HepG2 (cell line): ENCODE measurements at regions not wholly inside any gene's neighbourhood (a gene's known extent, or its start where the extent isn't known, plus 50 kb on each side); places are given as distances from the start of the nearest gene placed in this dataset.

Source experiments
- ATAC-seq: fragments of 200-7000 bp; cut with Tn5 transposase; 3 replicates; pipeline ENCODE4 v1.9.1; 2020; ENCODE audit warnings: mild to moderate bottlenecking, moderate library complexity
- BruUV-seq: library from RNA; stranded (reverse); fragments of 400-500 nt; replicated peaks from 2 replicates; lab custom pipeline; 2021; lab: Mats Ljungman, UMichigan
- CTCF ChIA-PET: fragments of 300-600 bp; formaldehyde crosslinking; extraction: SDS; loops from one replicate; lab custom pipeline; 2021; ENCODE audit warnings: low total read pairs, inconsistent platforms, low intra/inter-chr PET ratio; lab: Yijun Ruan, JAX
- POLR2A ChIA-PET: fragments of 350-600 bp; sonication (Branson Sonifier 250); formaldehyde crosslinking; loops from one replicate; lab custom pipeline; 2020; ENCODE audit warnings: antibody characterized with exemption, inconsistent platforms; lab: Yijun Ruan, JAX
- DNase-seq: peaks from one replicate; pipeline ENCODE4 v3.0.0-alpha.2; 2015; ENCODE audit warnings: low spot score
- FAIRE-seq: peaks from 3 replicates; lab custom pipeline; 2011; peaks lifted over from hg19 to GRCh38; lab: Jason Lieb, UNC
- H2AFZ ChIP-seq: one replicate; pipeline ENCODE4 v1.6.1; 2011; ENCODE audit warnings: low read length, inconsistent platforms
- H3K27ac ChIP-seq: fragments of 300-600 bp; 3 replicates; pipeline ENCODE4 v1.8.0; 2011; ENCODE audit warnings: mixed run types, mild to moderate bottlenecking, mixed read lengths, low read length, inconsistent platforms; ENCODE audit not compliant: insufficient read depth; ENCODE audit errors: extremely low read length
- H3K27me3 ChIP-seq, 2 experiments: fragments of 200-600 bp in 1 of 2; 2 replicates in 1 of 2; 3 replicates in 1 of 2; pipeline versions ENCODE4 v1.6.0 to v1.8.0; 2011; ENCODE audit warnings: low read length in 2 of 2, mild to moderate bottlenecking in 2 of 2, moderate library complexity in 2 of 2, inconsistent platforms in 1 of 2; ENCODE audit not compliant: insufficient read depth in 2 of 2, control insufficient read depth in 1 of 2
- H3K36me3 ChIP-seq, 2 experiments: fragments of 200-600 bp in 1 of 2; replicated peaks in 1 of 2; 2 replicates in 1 of 2; 3 replicates in 1 of 2; pipeline versions ENCODE4 v1.5.1 to v1.8.0; 2011; ENCODE audit warnings: low read length in 2 of 2, inconsistent platforms in 1 of 2; ENCODE audit not compliant: insufficient read depth in 2 of 2, control insufficient read depth in 1 of 2
- H3K4me1 ChIP-seq: 2 replicates; pipeline ENCODE4 v1.5.1; 2012; ENCODE audit warnings: low read length, inconsistent platforms; ENCODE audit not compliant: insufficient read depth
- H3K4me2 ChIP-seq: 2 replicates; pipeline ENCODE4 v1.6.0; 2011; ENCODE audit warnings: low read depth, low read length, inconsistent platforms
- H3K4me3 ChIP-seq, 3 experiments: fragments of 200-600 bp in 1 of 3; sonication (generic), shearing (Covaris generic) in 1 of 3; replicated peaks in 1 of 3; 2 replicates each; pipeline ENCODE4 v1.5.1; 2011 to 2016; ENCODE audit warnings: low read length in 3 of 3, inconsistent platforms in 2 of 3, low read depth in 2 of 3, mild to moderate bottlenecking in 2 of 3, control low read depth in 1 of 3, mixed read lengths in 1 of 3; ENCODE audit not compliant: insufficient read depth in 1 of 3
- H3K79me2 ChIP-seq: one replicate; pipeline ENCODE4 v1.6.1; 2011; ENCODE audit warnings: low read length, inconsistent platforms; ENCODE audit not compliant: insufficient read depth
- H3K9ac ChIP-seq: 2 replicates; pipeline ENCODE4 v1.6.0; 2011; ENCODE audit warnings: mild to moderate bottlenecking, low read depth, low read length, inconsistent platforms; ENCODE audit not compliant: insufficient read depth
- H3K9me3 ChIP-seq: 2 replicates; pipeline ENCODE4 v1.5.1; 2012; ENCODE audit warnings: mild to moderate bottlenecking, low read length
- H4K20me1 ChIP-seq: 2 replicates; pipeline ENCODE4 v1.6.0; 2011; ENCODE audit warnings: inconsistent platforms, mild to moderate bottlenecking, low read length, moderate library complexity; ENCODE audit not compliant: insufficient read depth
- BATF2 ChIP-seq: sonication (generic); formaldehyde crosslinking; IDR thresholded peaks from 2 replicates; pipeline ENCODE4 v1.8.0; 2022; ENCODE audit warnings: mild to moderate bottlenecking, missing genetic modification reagents, moderate library complexity
- CSRNP1 ChIP-seq: sonication (generic); formaldehyde crosslinking; IDR thresholded peaks from 2 replicates; pipeline ENCODE4 v1.8.1; 2023; ENCODE audit warnings: mild to moderate bottlenecking, missing genetic modification reagents
- FOXA1 ChIP-seq, 2 experiments: fragments of 450-650 bp in 1 of 2; sonication (generic) in 1 of 2; formaldehyde crosslinking in 1 of 2; IDR thresholded peaks; 2 replicates each; pipeline versions ENCODE4 v1.4.0 to v1.6.1; 2016 to 2020; ENCODE audit warnings: missing genetic modification reagents in 1 of 2
- FOXK1 ChIP-seq: sonication (generic); formaldehyde crosslinking; IDR thresholded peaks from 2 replicates; pipeline ENCODE4 v1.4.0; 2020; ENCODE audit warnings: low read depth, missing genetic modification reagents, borderline replicate concordance
- SOX5 ChIP-seq: IDR thresholded peaks from 2 replicates; pipeline ENCODE4 v1.6.1; 2016; ENCODE audit warnings: borderline replicate concordance
- ZNF205 ChIP-seq: IDR thresholded peaks from 2 replicates; pipeline ENCODE4 v1.6.1; 2018; ENCODE audit warnings: missing biosample characterization, missing genetic modification reagents
- ZNF264 ChIP-seq: sonication (generic); formaldehyde crosslinking; IDR thresholded peaks from 2 replicates; pipeline ENCODE4 v1.4.0; 2020; ENCODE audit warnings: missing genetic modification reagents
- ZZZ3 ChIP-seq: sonication (generic); formaldehyde crosslinking; IDR thresholded peaks from 2 replicates; pipeline ENCODE4 v1.4.0; 2020; ENCODE audit warnings: missing genetic modification reagents, mild to moderate bottlenecking, borderline replicate concordance
- WGBS: methylation state at CpG from one replicate; pipeline ENCODE4 v1.1.6; 2017; ENCODE audit warnings: low lambda C conversion rate; 5-methylcytosine and 5-hydroxymethylcytosine counted together
- in situ Hi-C: cut with HindIII; loops from 2 replicates; pipeline ENCODE4 v1.10.0; 2017; ENCODE audit warnings: low pct_unique_long_range_greater_than_20kb; ENCODE audit not compliant: extremely low pct_ligation_motif_present
- intact Hi-C: fragments of 100-400 bp; cut with micrococcal nuclease; formaldehyde crosslinking; loops from one replicate; pipeline ENCODE4 v1.10.0; 2022; ENCODE audit not compliant: unreplicated experiment
- TF ChIP-seq, protein P1 (sequence below): sonication (generic); formaldehyde crosslinking; IDR thresholded peaks from 2 replicates; pipeline ENCODE4 v1.8.0; 2022; ENCODE audit warnings: missing genetic modification reagents, mild to moderate bottlenecking, moderate library complexity, borderline replicate concordance
- TF ChIP-seq, protein P2 (sequence below): sonication (generic); formaldehyde crosslinking; IDR thresholded peaks from 2 replicates; pipeline ENCODE4 v1.9.0; 2022; ENCODE audit warnings: low read depth, missing genetic modification reagents

GRCh38 chr3:73213896-73214295 lies 152.4 kb downstream of the EBLN2 start:
- Histone ChIP-seq H3K27me3 (no peaks in the 10 kb centered on the region), H4K20me1 (no peaks in the 10 kb centered on the region), H2AFZ (no peak overlapping the region), H3K4me1 (no peaks in the 10 kb centered on the region), H3K79me2 (no peaks in the 10 kb centered on the region), H3K4me3 (no peak overlapping the region), H3K9ac (no peak overlapping the region), H3K36me3 (no peaks in the 10 kb centered on the region), H3K27ac (no peak overlapping the region), H3K9me3 (no peaks in the 10 kb centered on the region), H3K4me2 (no peak overlapping the region)
- ATAC-seq = no peak
- BruUV-seq = no TSS peak
- DNase-seq = no peak
- WGBS = 0% methylated on average over 1 of the region's 1 CpG
- intact Hi-C loops (no loop called here), in situ Hi-C loops (no loop called here)
- FAIRE-seq = no peak
- POLR2A ChIA-PET = no interaction called here
- TF ChIP-seq, protein P1, sequence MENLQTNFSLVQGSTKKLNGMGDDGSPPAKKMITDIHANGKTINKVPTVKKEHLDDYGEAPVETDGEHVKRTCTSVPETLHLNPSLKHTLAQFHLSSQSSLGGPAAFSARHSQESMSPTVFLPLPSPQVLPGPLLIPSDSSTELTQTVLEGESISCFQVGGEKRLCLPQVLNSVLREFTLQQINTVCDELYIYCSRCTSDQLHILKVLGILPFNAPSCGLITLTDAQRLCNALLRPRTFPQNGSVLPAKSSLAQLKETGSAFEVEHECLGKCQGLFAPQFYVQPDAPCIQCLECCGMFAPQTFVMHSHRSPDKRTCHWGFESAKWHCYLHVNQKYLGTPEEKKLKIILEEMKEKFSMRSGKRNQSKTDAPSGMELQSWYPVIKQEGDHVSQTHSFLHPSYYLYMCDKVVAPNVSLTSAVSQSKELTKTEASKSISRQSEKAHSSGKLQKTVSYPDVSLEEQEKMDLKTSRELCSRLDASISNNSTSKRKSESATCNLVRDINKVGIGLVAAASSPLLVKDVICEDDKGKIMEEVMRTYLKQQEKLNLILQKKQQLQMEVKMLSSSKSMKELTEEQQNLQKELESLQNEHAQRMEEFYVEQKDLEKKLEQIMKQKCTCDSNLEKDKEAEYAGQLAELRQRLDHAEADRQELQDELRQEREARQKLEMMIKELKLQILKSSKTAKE (CRISPR knock-in tag) = no peak
- TF ChIP-seq, protein P2, sequence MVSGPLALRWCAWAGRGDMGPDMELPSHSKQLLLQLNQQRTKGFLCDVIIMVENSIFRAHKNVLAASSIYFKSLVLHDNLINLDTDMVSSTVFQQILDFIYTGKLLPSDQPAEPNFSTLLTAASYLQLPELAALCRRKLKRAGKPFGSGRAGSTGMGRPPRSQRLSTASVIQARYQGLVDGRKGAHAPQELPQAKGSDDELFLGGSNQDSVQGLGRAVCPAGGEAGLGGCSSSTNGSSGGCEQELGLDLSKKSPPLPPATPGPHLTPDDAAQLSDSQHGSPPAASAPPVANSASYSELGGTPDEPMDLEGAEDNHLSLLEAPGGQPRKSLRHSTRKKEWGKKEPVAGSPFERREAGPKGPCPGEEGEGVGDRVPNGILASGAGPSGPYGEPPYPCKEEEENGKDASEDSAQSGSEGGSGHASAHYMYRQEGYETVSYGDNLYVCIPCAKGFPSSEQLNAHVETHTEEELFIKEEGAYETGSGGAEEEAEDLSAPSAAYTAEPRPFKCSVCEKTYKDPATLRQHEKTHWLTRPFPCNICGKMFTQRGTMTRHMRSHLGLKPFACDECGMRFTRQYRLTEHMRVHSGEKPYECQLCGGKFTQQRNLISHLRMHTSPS (CRISPR knock-in tag) = no peak
- TF ChIP-seq FOXA1 (IDR thresholded peaks at IDR 0.05) (no peak), FOXA1 (CRISPR knock-in tag; IDR thresholded peaks at IDR 0.05) (no peak), CSRNP1 (CRISPR knock-in tag) (no peak), ZNF264 (no peak), FOXK1 (CRISPR knock-in tag) (no peak), BATF2 (CRISPR knock-in tag) (no peak), ZNF205 (CRISPR knock-in tag) (no peak), ZZZ3 (CRISPR knock-in tag) (no peak), SOX5 (CRISPR knock-in tag) (no peak)
- CTCF ChIA-PET = no interaction called here
